ENCODE measurements at regions not wholly inside any gene's neighbourhood (a gene's known extent, or its start where the extent isn't known, plus 50 kb on each side); places are given as distances from the start of the nearest gene placed in this dataset.

- no peak overlapping the region for H3K4me3 ChIP-seq (ENCODE audit: low read depth, low read length)
- DNase-seq (ENCODE audit: low read depth) = no peak
- TF ChIP-seq CTCF (IDR thresholded peaks at IDR 0.05; ENCODE audit: low read depth, low read length) (no peak), MAX (IDR thresholded peaks at IDR 0.05; ENCODE audit: low read depth, low read length) (no peak), POLR2A (IDR thresholded peaks at IDR 0.05; ENCODE audit: extremely low read depth, insufficient read length) (no peak), MYC (IDR thresholded peaks at IDR 0.05; ENCODE audit: low read depth, low read length) (no peak)
Measured at GRCh38 chr10:62479523-62479922, 105.4 kb downstream of the ZNF365 start.

- TF ChIP-seq POLR2A (IDR thresholded peaks at IDR 0.05; ENCODE audit: extremely low read depth, insufficient read length) (no peak), MYC (IDR thresholded peaks at IDR 0.05; ENCODE audit: low read depth, low read length) (no peak), CTCF (IDR thresholded peaks at IDR 0.05; ENCODE audit: low read depth, low read length) (no peak), MAX (IDR thresholded peaks at IDR 0.05; ENCODE audit: low read depth, low read length) (no peak)
Measured at GRCh38 chr10:62480196-62480595, 106.0 kb downstream of the ZNF365 start.

GRCh38 chr10:62482581-62482980 lies 108.4 kb downstream of the ZNF365 start:
- DNase-seq (ENCODE audit: low read depth) = no peak
- H3K4me3 ChIP-seq (ENCODE audit: low read depth, low read length) = no peak overlapping the region
- no peak for TF ChIP-seq POLR2A (IDR thresholded peaks at IDR 0.05; ENCODE audit: extremely low read depth, insufficient read length)

More at GRCh38 chr10:62480196-62480595, 106.0 kb downstream of the ZNF365 start:
- no peak overlapping the region for H3K4me3 ChIP-seq (ENCODE audit: low read depth, low read length)
- DNase-seq (ENCODE audit: low read depth) = no peak

GRCh38 chr10:62491597-62491996 lies 117.4 kb downstream of the ZNF365 start:
- TF ChIP-seq MAX (IDR thresholded peaks at IDR 0.05; ENCODE audit: low read depth, low read length) = peak; percentile 14; the same call in 1 of the 2 replicates
- no peak for TF ChIP-seq POLR2A (IDR thresholded peaks at IDR 0.05; ENCODE audit: extremely low read depth, insufficient read length)
- DNase-seq (ENCODE audit: low read depth) = peak; percentile 54

GRCh38 chr10:62492012-62492869 lies 118.1 kb downstream of the ZNF365 start:
- no peak for TF ChIP-seq POLR2A (IDR thresholded peaks at IDR 0.05; ENCODE audit: extremely low read depth, insufficient read length)
- peak; percentile 92 for TF ChIP-seq MYC (IDR thresholded peaks at IDR 0.05; ENCODE audit: low read depth, low read length)
- TF ChIP-seq MAX (IDR thresholded peaks at IDR 0.05; ENCODE audit: low read depth, low read length) = peak; percentile 78
- peak; percentile 66 for TF ChIP-seq CTCF (IDR thresholded peaks at IDR 0.05; ENCODE audit: low read depth, low read length)
- peak; percentile 98 for DNase-seq (ENCODE audit: low read depth)
- peak overlapping the region; percentile 2 for H3K4me3 ChIP-seq (ENCODE audit: low read depth, low read length)

More at GRCh38 chr10:62491597-62491996, 117.4 kb downstream of the ZNF365 start:
- no peak overlapping the region for H3K4me3 ChIP-seq (ENCODE audit: low read depth, low read length)

GRCh38 chr10:62492870-62493180 lies 118.7 kb downstream of the ZNF365 start:
- TF ChIP-seq MYC (IDR thresholded peaks at IDR 0.05; ENCODE audit: low read depth, low read length) (no peak), CTCF (IDR thresholded peaks at IDR 0.05; ENCODE audit: low read depth, low read length) (no peak), POLR2A (IDR thresholded peaks at IDR 0.05; ENCODE audit: extremely low read depth, insufficient read length) (no peak), MAX (IDR thresholded peaks at IDR 0.05; ENCODE audit: low read depth, low read length) (no peak)
- no peak for DNase-seq (ENCODE audit: low read depth)
- H3K4me3 ChIP-seq (ENCODE audit: low read depth, low read length) = no peak overlapping the region
